GM21786 (cell line): ENCODE measurements at regions not wholly inside any gene's neighbourhood (a gene's known extent, or its start where the extent isn't known, plus 50 kb on each side); places are given as distances from the start of the nearest gene placed in this dataset.
A peak's percentile ranks its signal among the peaks of the same experiment; 100 is the strongest.
"Not testable (repeated sequence)": the region's sequence is repeated elsewhere in the genome, so short reads cannot be mapped to it uniquely, and the experiment has no call there.

Experiments used
- ATAC-seq: cut with Tn5 transposase; IDR thresholded peaks from one replicate; pipeline ENCODE4 v1.9.1; 2021; ENCODE audit not compliant: unreplicated experiment

DNA sequence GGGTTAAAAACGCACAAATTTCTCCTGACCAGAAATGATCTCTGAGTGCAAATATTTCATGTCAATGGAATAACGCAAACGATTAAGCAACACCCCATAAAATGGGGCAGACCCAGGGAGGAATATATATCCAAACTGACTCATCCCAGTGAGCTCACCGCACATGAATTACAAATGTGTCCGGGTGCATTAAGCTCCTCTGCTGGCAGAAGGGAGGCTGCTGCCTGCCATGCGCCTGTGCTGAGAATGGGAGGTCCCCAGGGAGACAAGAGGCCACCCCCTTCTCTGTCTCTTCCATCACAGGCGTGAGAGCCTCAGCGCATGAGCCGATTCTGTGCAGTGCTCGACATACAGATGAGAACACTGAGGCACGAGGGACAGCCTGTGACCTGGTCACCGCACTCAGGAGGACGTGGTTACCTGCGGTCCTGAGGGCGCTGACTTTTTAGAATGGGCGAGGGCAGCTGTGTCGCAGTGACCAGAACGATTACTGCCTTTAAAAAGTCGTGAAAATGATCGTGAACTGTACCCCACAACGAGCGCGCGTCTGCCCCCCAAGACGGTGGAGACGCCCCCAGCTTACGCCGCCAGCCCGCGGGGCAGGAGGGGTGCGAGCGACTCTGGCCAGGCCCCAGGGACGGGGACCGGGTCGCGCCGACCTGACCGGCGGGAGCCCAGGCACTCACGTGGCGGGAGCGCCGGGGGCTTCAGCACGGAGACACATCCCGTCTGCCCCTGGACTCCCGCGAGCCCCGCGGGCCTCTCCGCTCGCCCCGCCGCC is 188.5 kb downstream of the ADRA2C start:
- not testable (repeated sequence) for ATAC-seq

DNA sequence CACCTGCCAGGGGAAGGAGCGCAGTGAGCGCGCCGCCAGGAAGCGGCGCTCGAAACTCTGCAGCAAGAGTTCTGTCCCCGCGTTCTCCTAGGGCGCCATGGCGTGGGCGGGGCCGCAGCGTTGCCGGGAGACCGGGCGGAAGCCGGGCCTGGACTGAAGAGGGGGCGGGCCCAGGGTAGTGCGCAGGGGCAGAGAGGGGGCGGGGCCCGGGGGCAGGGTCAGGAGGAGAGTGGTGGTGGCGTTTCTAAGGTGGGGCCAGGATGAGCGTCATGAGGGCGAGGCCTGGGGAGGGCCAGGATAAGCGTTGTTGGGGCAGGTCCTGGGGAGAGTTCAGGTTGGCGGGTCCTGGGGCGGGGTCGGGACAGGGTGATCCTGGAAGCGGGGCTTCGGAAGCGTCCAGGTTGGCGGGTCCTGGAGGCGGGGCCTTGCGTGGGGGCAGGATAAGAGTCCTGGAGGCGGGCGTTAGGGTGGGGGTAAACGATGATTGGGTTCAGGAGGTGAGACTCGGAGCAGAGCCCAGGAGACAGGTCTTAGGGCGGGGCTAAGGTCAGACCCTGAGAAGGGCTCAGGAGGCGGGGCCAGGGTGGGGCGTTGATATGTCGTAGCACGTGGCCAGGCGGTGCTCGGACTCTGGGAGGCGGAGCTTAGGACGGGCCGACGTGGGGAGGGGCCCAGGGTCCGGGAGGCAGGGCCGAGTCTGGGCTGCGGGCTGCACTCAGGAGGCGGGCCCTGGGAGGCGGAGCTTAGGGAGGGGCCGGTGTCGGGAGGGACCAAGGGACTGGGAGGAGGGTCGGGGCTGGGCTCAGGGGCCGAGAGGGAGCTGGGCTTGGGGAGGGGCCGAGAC is 189.4 kb downstream of the ADRA2C start:
- peak; percentile 99 for ATAC-seq

DNA sequence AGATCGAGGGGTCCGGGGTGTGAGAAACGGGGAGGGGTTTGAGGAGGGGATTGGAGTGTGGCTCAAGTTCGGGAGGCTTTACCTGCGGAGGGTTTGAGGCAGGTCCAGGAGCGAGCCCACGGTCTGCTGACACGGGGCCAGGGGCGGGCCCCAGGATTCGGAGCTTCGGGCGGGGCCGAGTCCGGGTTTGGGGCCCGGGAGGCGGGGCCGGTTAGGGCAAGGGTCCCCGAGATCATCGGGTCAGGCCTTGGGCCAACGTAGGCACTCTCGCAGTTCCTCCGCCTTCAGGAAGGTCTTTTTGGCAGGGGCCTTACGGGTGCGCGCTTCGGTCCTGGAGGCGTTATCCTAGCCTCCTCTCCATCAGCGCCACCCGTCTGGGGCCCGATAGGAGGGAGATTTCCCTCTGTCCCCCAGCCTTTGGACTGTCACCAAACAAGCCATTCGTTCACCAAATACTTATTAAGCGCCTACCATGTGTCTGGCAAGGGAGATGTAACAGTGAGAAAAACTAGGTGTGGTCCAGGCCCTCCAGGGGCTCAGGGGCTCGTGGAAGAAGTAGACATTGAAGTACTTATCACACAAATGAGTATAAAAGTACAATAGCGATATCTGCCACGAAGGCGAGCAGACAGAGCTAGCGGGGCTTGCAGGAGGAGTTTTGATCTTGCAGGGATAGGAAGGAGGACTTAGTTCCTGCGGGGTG is 190.1 kb downstream of the ADRA2C start:
- ATAC-seq, result not testable (repeated sequence)

DNA sequence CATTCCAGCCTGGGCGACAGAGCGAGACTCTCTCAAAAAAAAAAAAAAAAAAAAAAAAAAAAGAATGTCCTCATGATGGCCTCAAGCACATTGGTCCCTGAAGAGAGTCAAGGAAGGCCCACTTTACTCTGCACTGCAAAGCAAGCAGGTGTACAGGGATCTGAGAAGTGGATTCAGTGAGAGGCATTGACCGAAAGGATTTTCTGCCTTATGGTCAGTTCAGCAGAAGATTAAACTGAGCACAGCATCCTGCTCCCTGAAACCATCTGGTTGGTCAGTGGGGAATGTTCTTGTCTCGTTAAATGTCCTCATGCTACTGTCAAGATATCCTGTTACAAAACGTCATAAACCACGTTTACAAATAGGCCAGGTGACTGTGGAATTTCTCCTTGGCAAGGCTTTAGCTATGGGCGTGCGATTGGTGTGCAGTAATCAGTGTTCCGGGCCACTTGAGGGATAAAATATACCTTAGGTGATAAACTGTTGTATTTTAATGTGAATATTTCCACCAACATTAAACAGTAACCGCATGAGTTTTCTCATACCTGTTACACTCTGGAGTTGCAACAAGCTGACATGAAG is 195.0 kb downstream of the ADRA2C start:
- ATAC-seq, result not testable (repeated sequence)

DNA sequence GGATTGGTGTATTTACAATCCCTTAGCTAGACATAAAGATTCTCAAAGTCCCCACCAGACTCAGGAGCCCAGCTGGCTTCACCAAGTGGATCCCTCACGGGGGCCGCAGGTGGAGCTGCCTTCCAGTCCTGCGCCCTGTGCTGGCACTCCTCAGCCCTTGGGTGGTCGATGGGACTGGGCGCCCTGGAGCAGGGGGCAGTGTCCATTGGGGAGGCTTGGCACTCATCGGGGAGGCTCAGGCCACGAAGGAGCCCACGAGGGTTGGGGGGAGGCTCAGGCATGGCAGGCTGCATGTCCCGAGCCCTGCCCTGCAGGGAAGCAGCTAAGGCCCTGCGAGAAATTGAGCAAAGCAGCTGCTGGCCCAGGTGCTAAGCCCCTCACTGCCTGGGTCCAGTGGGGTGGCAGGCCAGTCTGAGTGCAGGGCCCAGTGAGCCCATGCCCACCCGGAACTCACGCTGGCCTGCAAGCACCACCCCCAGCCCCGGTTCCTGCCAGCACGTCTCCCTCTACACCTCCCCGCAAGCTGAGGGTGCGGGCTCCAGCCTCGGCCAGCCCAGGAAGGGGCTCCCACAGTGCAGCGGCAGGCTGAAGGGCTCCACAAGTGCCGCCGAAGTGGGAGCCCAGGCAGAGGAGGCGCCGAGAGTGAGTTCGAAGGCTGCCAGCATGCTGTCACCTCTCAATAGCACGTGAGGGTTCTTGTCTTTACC is 198.5 kb downstream of the ADRA2C start:
- ATAC-seq, result not testable (repeated sequence)

DNA sequence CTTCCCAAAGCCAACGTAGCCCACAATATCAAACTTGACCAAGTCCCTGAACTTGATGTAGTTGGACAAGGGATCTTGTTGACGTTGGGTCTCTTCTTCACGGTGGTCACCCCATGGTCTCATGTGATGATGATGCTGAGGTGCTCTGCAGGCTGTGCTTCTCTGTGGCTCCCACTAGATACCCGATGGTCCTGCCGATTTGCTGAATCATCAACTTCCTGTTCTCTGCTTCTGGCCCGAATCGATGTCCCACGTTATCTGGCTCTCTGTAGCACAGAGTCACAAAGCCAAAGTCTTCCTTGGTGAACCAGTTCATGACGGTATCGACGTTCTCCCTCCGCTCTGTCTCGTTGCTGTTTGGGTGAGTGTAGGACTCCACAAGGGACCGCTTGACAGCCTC is 201.0 kb downstream of the ADRA2C start:
- not testable (repeated sequence) for ATAC-seq

DNA sequence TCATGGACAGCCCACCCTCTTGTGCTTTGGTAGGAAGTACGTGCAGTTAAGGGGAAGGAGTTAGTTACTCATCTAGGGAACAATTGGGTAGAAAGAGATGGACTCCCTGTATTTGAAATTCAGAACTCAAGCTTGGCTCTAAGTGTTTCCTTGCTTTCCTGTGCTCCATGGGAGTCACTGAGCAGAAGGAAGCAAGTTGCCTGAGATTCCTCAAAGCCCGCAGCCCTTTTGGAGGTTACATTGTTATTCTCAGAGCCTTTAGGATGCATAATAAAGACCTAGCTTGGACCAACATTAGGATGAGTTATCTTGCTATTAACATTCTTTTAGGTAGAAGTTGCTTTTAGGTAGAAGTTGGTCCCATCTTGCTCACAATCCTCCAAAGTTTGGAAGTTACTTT is 206.4 kb downstream of the ADRA2C start:
- ATAC-seq, result not testable (repeated sequence)

DNA sequence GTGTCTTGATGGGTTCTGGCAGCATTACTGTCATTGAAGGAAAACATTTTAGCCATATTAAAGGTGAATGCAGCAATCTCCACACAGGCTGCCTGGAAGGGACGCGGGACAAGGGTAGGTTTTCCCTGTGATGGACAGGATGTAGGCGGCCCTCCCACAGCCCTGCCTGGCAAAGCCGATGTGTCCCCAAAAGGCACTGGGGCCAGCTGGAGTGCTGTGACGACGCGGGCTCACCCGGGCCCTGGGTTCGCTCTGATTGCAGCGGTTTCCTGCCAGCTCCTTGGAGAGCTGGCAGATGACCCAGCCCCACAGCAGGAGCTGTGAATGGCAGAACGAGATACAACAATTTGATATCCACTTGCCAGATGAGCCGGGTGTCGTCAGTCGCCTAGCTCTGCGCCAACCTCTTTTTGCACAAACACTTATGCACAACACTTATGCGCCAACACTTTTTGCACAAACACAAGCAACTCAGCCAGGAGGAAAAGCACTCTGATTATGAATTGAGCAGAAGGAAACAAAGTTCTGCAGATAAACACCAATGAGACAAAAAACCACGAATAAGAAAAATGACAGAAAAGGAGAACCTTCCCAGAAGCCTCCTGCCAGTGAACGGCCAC is 207.5 kb downstream of the ADRA2C start:
- ATAC-seq, result not testable (repeated sequence)

DNA sequence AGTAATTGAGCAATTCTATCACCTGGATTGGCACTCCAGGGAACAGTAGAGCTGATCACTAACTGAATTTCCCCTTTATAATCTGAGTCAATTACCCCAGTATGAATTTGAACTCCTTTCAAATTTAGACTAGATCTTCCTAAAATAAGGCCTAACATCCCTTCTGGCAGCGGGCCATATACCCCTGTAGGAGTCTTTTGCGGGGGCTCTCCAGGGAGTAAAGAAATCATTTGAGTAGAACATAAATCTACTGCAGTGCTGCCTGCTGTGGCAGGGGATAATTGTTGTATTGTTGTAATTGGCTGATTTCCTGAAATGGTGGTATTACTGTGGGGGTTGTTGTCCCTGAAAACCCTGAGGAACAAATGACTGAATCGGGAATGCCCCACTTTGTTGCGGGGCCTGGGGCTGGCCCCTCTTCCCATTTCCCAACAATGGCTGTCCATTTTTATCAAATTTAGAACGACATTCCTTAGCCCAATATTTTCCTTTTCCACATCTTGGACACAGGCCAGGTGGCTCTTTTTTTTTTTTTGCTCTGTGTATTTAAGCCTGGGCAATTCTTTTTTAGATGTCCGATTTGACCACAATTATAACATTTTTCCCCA is 217.4 kb downstream of the ADRA2C start:
- ATAC-seq, result not testable (repeated sequence)

DNA sequence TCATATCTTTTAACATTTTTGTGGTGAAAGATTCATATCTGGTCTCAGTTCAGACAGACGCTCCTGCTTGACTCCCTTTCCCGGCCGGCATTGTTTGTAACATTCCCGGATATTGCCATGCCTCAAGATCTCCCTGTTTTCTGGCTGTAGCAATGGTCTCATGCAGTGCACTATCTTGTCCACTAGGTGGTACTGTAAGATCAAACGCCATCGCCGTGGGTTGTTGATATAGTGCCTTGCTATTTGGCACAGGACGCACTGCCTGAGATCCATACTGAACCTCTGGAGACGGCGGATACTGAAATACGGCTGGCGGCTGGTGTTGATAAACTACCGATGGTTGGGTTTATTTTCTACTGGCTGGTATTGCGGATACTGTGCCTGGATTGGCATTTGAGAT is 218.6 kb downstream of the ADRA2C start:
- not testable (repeated sequence) for ATAC-seq

DNA sequence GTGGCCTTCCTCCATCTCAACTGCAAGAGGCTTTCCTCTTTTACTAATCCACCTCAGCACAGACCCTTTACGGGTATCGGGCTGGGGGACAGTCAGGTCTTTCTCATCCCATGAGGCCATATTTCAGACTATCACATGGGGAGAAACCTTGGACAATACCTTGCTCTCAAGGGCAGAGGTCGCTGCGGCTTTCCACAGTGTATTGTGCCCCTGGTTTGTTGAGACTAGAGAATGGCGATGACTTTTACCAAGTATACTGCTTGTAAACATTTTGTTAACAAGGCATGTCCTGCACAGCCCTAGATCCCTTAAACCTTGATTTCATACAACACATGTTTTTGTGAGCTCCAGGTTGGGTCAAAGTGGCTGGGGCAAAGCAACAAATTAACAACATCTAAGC is 220.2 kb downstream of the ADRA2C start:
- ATAC-seq, result not testable (repeated sequence)

DNA sequence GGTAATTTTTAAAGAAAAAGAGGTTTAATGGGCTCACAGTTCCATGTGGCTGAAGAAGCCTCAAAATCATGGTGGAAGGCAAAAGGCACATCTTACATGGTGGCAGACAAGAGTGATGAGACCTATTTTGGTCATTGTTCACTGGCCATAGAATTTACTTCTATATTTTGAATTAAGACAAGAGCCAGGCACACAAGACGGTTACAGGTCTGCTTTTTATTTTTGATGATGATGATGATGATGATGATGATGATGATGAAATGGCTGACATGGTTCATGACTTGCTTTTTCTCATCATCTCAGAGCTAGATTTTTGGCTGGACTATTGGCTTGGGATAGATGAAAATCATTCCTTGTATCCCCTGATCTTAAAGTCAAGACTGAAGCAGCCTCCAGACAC is 229.3 kb downstream of the OTOP1 start:
- ATAC-seq, result not testable (repeated sequence)

DNA sequence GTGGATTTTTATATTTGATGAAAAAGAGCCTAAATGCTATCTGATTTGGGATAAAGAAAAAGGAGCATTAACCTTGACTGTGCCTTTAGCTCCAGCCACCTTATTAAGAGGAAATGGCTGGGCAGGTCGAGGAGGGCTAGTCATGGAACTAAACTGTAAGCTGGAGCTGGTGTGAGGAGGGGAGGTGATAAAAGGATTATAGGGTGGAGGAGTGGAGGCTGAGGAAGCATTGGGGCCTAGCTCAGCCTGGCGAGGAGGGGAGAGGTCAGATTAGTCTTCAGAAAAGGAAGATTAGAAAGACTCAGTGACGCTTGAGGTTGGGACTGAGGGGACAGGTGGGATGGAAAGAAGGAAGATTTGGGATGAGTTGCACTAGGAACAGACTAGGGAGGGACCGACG is 222.7 kb downstream of the OTOP1 start:
- not testable (repeated sequence) for ATAC-seq

DNA sequence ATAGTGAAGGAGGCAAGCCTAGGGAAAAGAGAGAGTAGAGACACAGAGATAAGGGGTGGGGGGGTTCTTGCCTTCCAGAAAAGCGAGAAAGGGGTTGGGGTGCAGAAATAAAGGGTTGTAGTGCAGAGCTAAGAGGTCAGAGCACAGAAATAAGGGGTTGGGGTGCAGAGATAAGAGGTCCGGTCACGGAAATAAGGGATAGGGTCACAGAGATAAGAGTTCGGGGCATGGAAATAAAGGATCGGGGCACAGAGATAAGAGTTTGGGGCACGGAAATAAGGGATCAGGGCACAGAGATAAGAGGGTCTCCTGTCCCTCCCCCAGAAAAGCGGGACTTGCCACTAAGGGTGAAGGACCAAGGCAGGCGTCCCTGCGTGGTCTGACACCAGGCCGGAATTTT is 222.0 kb downstream of the OTOP1 start:
- ATAC-seq, result not testable (repeated sequence)

DNA sequence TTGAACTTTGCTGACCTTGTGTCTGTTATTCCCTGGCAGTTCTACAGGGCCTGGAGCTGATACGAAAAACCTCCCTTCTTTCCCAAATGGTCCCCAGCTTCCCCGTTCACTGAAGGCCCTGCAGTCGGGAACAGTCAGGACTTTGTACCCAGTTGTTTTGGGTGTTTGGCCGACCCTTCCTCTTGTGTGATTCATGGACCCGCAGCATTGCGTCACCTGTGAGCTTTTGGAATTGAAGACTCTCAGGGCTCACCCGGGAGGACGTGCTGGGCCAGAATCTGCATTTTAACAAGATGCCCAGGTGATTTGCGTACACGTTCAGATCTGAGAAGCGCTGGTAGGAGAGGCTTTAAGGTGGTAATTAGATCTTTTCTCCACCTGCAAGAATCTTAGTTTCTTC is 220.4 kb downstream of the OTOP1 start:
- not testable (repeated sequence) for ATAC-seq

DNA sequence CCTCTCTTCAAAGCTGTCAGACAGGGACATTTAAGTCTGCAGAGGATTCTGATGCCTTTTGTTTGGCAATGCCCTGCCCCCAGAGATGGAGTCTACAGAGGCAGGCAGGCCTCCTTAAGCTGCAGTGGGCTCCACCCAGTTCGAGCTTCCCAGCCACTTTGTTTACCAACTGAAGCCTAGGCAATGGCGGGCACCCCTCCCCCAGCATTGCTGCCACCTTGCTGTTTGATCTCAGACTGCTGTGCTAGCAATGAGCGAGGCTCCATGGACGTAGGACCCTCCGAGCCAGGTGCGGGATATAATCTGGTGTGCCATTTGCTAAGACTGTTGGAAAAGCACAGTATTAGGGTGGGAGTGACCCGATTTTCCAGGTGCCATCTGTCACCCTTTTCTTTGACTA is 207.7 kb downstream of the OTOP1 start:
- ATAC-seq, result not testable (repeated sequence)

DNA sequence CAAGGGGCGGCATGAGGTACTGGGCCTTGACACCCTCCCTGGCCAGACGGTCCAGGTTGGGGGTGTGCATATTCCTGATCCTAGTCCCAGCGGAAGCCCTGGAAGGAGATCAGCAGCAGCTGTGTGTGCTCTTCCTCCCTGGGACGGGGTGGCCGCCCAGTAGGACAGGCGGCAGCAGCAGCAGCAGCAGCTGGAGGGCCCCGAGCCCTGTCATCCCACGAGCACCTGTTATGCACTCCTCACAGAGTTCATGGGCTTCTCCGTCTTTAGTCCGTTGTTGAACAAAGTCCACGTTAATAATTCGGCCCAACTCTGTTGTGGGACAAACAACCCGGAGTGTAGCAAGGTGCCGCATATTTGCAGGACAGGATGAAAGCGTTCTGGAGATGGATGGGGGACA is 205.6 kb downstream of the OTOP1 start:
- ATAC-seq, result not testable (repeated sequence)

DNA sequence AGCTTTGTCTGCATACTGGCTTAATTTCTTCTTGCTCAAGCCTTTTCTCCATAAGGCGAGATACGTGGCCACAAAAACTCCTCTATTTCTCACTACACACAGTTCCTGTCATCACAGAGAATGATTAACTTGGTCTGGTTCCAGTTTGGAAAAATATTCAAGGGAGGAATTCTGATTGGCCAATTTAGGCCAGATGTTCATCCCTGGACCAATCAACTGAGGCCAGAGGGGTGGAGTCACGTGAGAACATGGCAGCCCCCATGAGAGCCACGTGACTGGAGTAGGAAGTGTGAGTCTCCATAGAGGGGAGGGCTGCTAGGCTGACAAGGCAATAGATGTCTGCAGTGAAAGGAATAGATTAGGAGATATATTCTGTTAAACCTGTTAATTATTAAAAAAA is 200.0 kb downstream of the OTOP1 start:
- not testable (repeated sequence) for ATAC-seq

DNA sequence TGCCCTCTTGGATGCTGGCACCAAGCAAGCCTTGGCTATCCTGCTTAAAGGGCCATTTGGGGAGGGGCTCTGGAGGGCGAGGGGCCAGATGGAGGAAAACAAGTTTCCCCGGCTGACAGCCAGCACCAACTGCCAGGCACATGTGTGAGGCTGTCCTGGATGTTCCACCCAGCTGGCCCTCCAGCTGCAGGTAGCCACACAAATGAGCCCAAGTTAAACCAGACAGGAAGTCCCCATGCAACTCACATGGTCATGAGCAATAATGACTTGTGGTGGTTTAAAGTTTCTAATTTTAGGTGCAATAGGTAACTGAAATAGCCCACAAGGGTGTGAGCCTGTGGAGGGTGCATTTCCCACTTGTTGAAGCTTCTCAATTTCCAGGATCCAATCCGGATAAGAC is 198.0 kb downstream of the OTOP1 start:
- ATAC-seq, result not testable (repeated sequence)

DNA sequence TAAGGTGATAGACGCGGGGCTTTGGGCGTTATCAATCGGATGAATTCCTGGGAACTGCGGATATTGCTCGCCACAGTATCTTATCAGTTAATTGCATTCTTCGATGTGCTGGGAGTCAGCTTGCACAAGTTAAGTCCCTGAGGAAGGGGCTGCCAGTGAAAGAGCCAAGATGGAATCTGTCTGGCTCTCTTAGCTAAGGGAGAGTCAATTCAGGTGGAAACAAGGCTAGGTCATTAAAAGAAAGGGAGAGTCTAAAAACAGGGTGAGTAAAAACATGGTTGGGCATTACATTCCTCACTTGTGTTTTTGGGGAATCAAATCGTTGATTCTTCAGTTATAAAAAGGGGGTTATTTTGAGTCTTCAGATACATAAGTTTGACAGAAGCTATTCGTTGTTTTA is 196.2 kb downstream of the OTOP1 start:
- ATAC-seq, result not testable (repeated sequence)
